GM06990 (cell line): ENCODE measurements at regions not wholly inside any gene's neighbourhood (a gene's known extent, or its start where the extent isn't known, plus 50 kb on each side); places are given as distances from the start of the nearest gene placed in this dataset.

ENCODE experiments used
- DNase-seq: peaks from one replicate; pipeline ENCODE4 v3.0.0-alpha.2; 2011; ENCODE audit not compliant: insufficient read length; ENCODE audit errors: extremely low read depth
- H3K27me3 ChIP-seq: replicated peaks from 2 replicates; pipeline ENCODE4 v1.6.0; 2011; ENCODE audit warnings: low read length; ENCODE audit not compliant: control insufficient read depth, insufficient read depth
- H3K36me3 ChIP-seq: 2 replicates; pipeline ENCODE4 v1.5.1; 2011; ENCODE audit warnings: low read length; ENCODE audit not compliant: control insufficient read depth, insufficient read depth
- H3K4me3 ChIP-seq: replicated peaks from 2 replicates; pipeline ENCODE4 v1.5.1; 2011; ENCODE audit warnings: low read depth, mild to moderate bottlenecking, control low read depth, low read length
- CTCF ChIP-seq: IDR thresholded peaks from 2 replicates; pipeline ENCODE4 v1.5.1; 2011; ENCODE audit warnings: low read length, control low read depth, mild to moderate bottlenecking, inconsistent platforms; ENCODE audit not compliant: insufficient read depth, poor library complexity, severe bottlenecking

- DNase-seq, result no peak
- no peak for TF ChIP-seq CTCF
- Histone ChIP-seq H3K27me3 (no peaks in the 10 kb centered on the region), H3K36me3 (no peaks in the 10 kb centered on the region), H3K4me3 (no peak overlapping the region)
These were observed 322.3 kb upstream of the SULF2 start for GRCh38 chr20:48107560-48107959.

- no peak overlapping the region for H3K4me3 ChIP-seq
- no peaks in the 10 kb centered on the region for H3K27me3 ChIP-seq
- no peak for TF ChIP-seq CTCF
- DNase-seq, result no peak
- no peaks in the 10 kb centered on the region for H3K36me3 ChIP-seq
These were observed 321.1 kb upstream of the SULF2 start for GRCh38 chr20:48106428-48106827.

- no peak for DNase-seq
- no peak overlapping the region for H3K4me3 ChIP-seq
- no peaks in the 10 kb centered on the region for H3K36me3 ChIP-seq
- TF ChIP-seq CTCF, result no peak
- no peaks in the 10 kb centered on the region for H3K27me3 ChIP-seq
These were observed 320.2 kb upstream of the SULF2 start for GRCh38 chr20:48105526-48105925.

GRCh38 chr20:48102931-48103660, 317.8 kb upstream of the SULF2 start:
- Histone ChIP-seq H3K36me3 (no peaks in the 10 kb centered on the region), H3K4me3 (no peak overlapping the region), H3K27me3 (no peaks in the 10 kb centered on the region)
- DNase-seq, result no peak
- no peak for TF ChIP-seq CTCF

GRCh38 chr20:48102076-48102787, 317.0 kb upstream of the SULF2 start:
- H3K4me3 ChIP-seq, result no peak overlapping the region
- H3K36me3 ChIP-seq, result no peaks in the 10 kb centered on the region
- DNase-seq, result no peak
- no peaks in the 10 kb centered on the region for H3K27me3 ChIP-seq
- no peak for TF ChIP-seq CTCF
